H1 (cell line): ENCODE measurements at regions not wholly inside any gene's neighbourhood (a gene's known extent, or its start where the extent isn't known, plus 50 kb on each side); places are given as distances from the start of the nearest gene placed in this dataset.

Source experiments
- CTCF ChIA-PET: fragments of 300-600 bp; sonication (Branson Sonifier 250); formaldehyde crosslinking; loops from one replicate; lab custom pipeline; 2021; ENCODE audit not compliant: partially characterized antibody; lab: Charles Lee
- POLR2A ChIA-PET: fragments of 300-600 bp; sonication (Branson Sonifier 250); formaldehyde crosslinking; loops from one replicate; lab custom pipeline; 2021; ENCODE audit warnings: inconsistent platforms; ENCODE audit not compliant: partially characterized antibody; lab: Charles Lee
- DNase-seq, 2 experiments: peaks; one replicate each; pipeline versions ENCODE4 v3.0.0 to v3.0.0-alpha.2; 2010 to 2022; ENCODE audit warnings: low spot score in 2 of 2, low read depth in 1 of 2, mixed read lengths in 1 of 2
- FAIRE-seq: peaks from 2 replicates; lab custom pipeline; 2011; peaks lifted over from hg19 to GRCh38; lab: Jason Lieb, UNC
- H2AFZ ChIP-seq: 2 replicates; pipeline ENCODE4 v1.8.1; 2012; ENCODE audit warnings: low read length, inconsistent platforms
- H2AK5ac ChIP-seq: 2 replicates; pipeline ENCODE4 v1.6.1; 2013; ENCODE audit warnings: low read depth, low read length
- H2BK120ac ChIP-seq: replicated peaks from 2 replicates; pipeline ENCODE3; 2013; ENCODE audit warnings: low read depth, low read length, inconsistent platforms
- H2BK12ac ChIP-seq: 2 replicates; pipeline ENCODE4 v1.6.1; 2013; ENCODE audit warnings: low read depth, low read length
- H2BK15ac ChIP-seq: 2 replicates; pipeline ENCODE4 v1.6.1; 2013; ENCODE audit warnings: low read length
- H2BK20ac ChIP-seq: 2 replicates; pipeline ENCODE4 v1.6.1; 2013; ENCODE audit warnings: low read length
- H2BK5ac ChIP-seq: 2 replicates; pipeline ENCODE4 v1.6.1; 2013; ENCODE audit warnings: low read depth, low read length
- H3K14ac ChIP-seq: 2 replicates; pipeline ENCODE4 v1.6.1; 2013; ENCODE audit warnings: inconsistent platforms; ENCODE audit not compliant: insufficient read length
- H3K18ac ChIP-seq: 2 replicates; pipeline ENCODE4 v1.6.1; 2013; ENCODE audit warnings: low read length; ENCODE audit errors: extremely low read depth
- H3K23ac ChIP-seq: 2 replicates; pipeline ENCODE4 v1.6.1; 2013; ENCODE audit warnings: inconsistent platforms; ENCODE audit not compliant: insufficient read length
- H3K23me2 ChIP-seq: 2 replicates; pipeline ENCODE4 v1.6.1; 2013; ENCODE audit warnings: low read depth, low read length
- H3K27ac ChIP-seq: 2 replicates; pipeline ENCODE4 v1.6.1; 2011; ENCODE audit warnings: low read depth, low read length, inconsistent platforms
- H3K27me3 ChIP-seq, 4 experiments: replicated peaks in 1 of 4; 1 replicate in 1 of 4; 2 replicates in 3 of 4; pipeline versions ENCODE4 v1.6.1 to v1.8.1; 2011 to 2013; ENCODE audit warnings: low read length in 3 of 4, mild to moderate bottlenecking in 3 of 4, inconsistent platforms in 2 of 4, mixed read lengths in 2 of 4, moderate library complexity in 1 of 4; ENCODE audit not compliant: control insufficient read depth in 3 of 4, insufficient read depth in 3 of 4; ENCODE audit errors: extremely low read depth in 1 of 4
- H3K36me3 ChIP-seq, 4 experiments: 2 replicates each; pipeline versions ENCODE4 v1.6.1 to v1.8.1; 2011 to 2013; ENCODE audit warnings: mild to moderate bottlenecking in 4 of 4, low read length in 3 of 4, moderate library complexity in 2 of 4, control low read depth in 1 of 4, inconsistent platforms in 1 of 4; ENCODE audit not compliant: insufficient read depth in 4 of 4, control insufficient read depth in 2 of 4
- H3K4ac ChIP-seq: replicated peaks from 2 replicates; pipeline ENCODE3; 2013; ENCODE audit warnings: low read length, low read depth, mixed read lengths, inconsistent platforms; ENCODE audit not compliant: insufficient read length
- H3K4me1 ChIP-seq, 4 experiments: replicated peaks in 1 of 4; 1 replicate in 1 of 4; 2 replicates in 3 of 4; pipeline versions ENCODE4 v1.6.1 to v1.8.1; 2011 to 2013; ENCODE audit warnings: low read length in 3 of 4, inconsistent platforms in 2 of 4, mixed read lengths in 1 of 4; ENCODE audit not compliant: insufficient read depth in 4 of 4, control insufficient read depth in 3 of 4
- H3K4me2 ChIP-seq, 2 experiments: 2 replicates each; pipeline versions ENCODE4 v1.6.1 to v1.8.1; 2011 to 2013; ENCODE audit warnings: low read depth in 2 of 2, low read length in 2 of 2, control low read depth in 1 of 2, inconsistent platforms in 1 of 2, mild to moderate bottlenecking in 1 of 2; ENCODE audit not compliant: insufficient read depth in 1 of 2
- H3K4me3 ChIP-seq, 4 experiments: fragments of 200-600, 300-600 bp in 1 of 4; sonication (generic), shearing (Covaris generic), sonication (Bioruptor Twin) in 1 of 4; 2 replicates each; pipeline versions ENCODE4 v1.5.1 to v1.8.1; 2011 to 2016; ENCODE audit warnings: low read length in 4 of 4, low read depth in 3 of 4, control low read depth in 2 of 4, inconsistent platforms in 2 of 4, mild to moderate bottlenecking in 2 of 4, mixed read lengths in 1 of 4, moderate library complexity in 1 of 4; ENCODE audit not compliant: insufficient read depth in 2 of 4; ENCODE audit errors: extremely low read depth in 1 of 4
- H3K56ac ChIP-seq: replicated peaks from 2 replicates; pipeline ENCODE3; 2013; ENCODE audit warnings: low read depth, mild to moderate bottlenecking, mixed read lengths, low read length, inconsistent platforms; ENCODE audit not compliant: insufficient read length
- H3K79me1 ChIP-seq: 2 replicates; pipeline ENCODE4 v1.6.1; 2013; ENCODE audit warnings: low read depth, low read length, control low read depth
- H3K79me2 ChIP-seq, 2 experiments: 2 replicates each; pipeline versions ENCODE4 v1.6.1 to v1.8.1; 2012 to 2013; ENCODE audit warnings: low read length in 2 of 2, mild to moderate bottlenecking in 2 of 2, inconsistent platforms in 1 of 2; ENCODE audit not compliant: insufficient read depth in 2 of 2, control insufficient read depth in 1 of 2
- H3K9ac ChIP-seq, 4 experiments: replicated peaks in 1 of 4; 1 replicate in 1 of 4; 2 replicates in 3 of 4; pipeline versions ENCODE4 v1.6.1 to v1.8.1; 2011 to 2013; ENCODE audit warnings: low read depth in 3 of 4, low read length in 3 of 4, control low read depth in 2 of 4, mild to moderate bottlenecking in 2 of 4, moderate library complexity in 2 of 4, inconsistent platforms in 1 of 4; ENCODE audit errors: extremely low read depth in 1 of 4
- H3K9me3 ChIP-seq, 2 experiments: 2 replicates each; pipeline versions ENCODE4 v1.6.1 to v1.8.1; 2012 to 2013; ENCODE audit warnings: mild to moderate bottlenecking in 2 of 2, moderate library complexity in 2 of 2, control low read depth in 1 of 2, inconsistent platforms in 1 of 2, low read depth in 1 of 2, low read length in 1 of 2, mixed read lengths in 1 of 2; ENCODE audit not compliant: insufficient read depth in 2 of 2
- H4K20me1 ChIP-seq, 2 experiments: replicated peaks in 1 of 2; 2 replicates each; pipeline versions ENCODE3 to v1.8.1; 2011 to 2013; ENCODE audit warnings: inconsistent platforms in 2 of 2, low read length in 2 of 2, mild to moderate bottlenecking in 1 of 2; ENCODE audit not compliant: insufficient read depth in 2 of 2, control insufficient read depth in 1 of 2
- H4K5ac ChIP-seq: 2 replicates; pipeline ENCODE4 v1.6.1; 2013; ENCODE audit warnings: low read length, low read depth, mixed read lengths, inconsistent platforms; ENCODE audit not compliant: insufficient read length
- H4K8ac ChIP-seq: 2 replicates; pipeline ENCODE4 v1.8.0; 2013; ENCODE audit warnings: mild to moderate bottlenecking, moderate library complexity, low read length, inconsistent platforms; ENCODE audit not compliant: insufficient read depth; ENCODE audit errors: extremely low read depth
- H4K91ac ChIP-seq: replicated peaks from 2 replicates; pipeline ENCODE3; 2013; ENCODE audit warnings: low read length, mixed read lengths, inconsistent platforms; ENCODE audit not compliant: insufficient read length
- BACH1 ChIP-seq: IDR thresholded peaks from 2 replicates; pipeline ENCODE4 v1.6.1; 2012; ENCODE audit warnings: low read length, improper control_type of control experiment
- CBX8 ChIP-seq: fragments of 300-800, 300-1000 bp; sonication (generic); IDR thresholded peaks from 2 replicates; pipeline ENCODE4 v1.7.1; 2016; ENCODE audit warnings: low read depth, low read length, borderline replicate concordance
- CHD2 ChIP-seq: IDR thresholded peaks from 2 replicates; pipeline ENCODE4 v1.6.1; 2012; ENCODE audit warnings: low read length, improper control_type of control experiment
- CTCF ChIP-seq, 3 experiments: IDR thresholded peaks; 1 replicate in 2 of 3; 2 replicates in 1 of 3; pipeline versions ENCODE4 v1.5.1 to v1.6.1; 2011; ENCODE audit warnings: low read length in 3 of 3, mild to moderate bottlenecking in 3 of 3, inconsistent platforms in 2 of 3, low read depth in 1 of 3, moderate library complexity in 1 of 3; ENCODE audit not compliant: insufficient read depth in 1 of 3; ENCODE audit errors: control extremely low read depth in 1 of 3
- FOSL1 ChIP-seq: IDR thresholded peaks from 2 replicates; pipeline ENCODE4 v1.6.1; 2011; ENCODE audit warnings: mild to moderate bottlenecking, low read depth, low read length, moderate library complexity; ENCODE audit not compliant: insufficient read depth
- HDAC6 ChIP-seq: IDR thresholded peaks from one replicate; pipeline ENCODE4 v1.7.1; 2012; ENCODE audit warnings: low read depth, mild to moderate bottlenecking, inconsistent platforms, low read length, moderate library complexity
- NRF1 ChIP-seq: IDR thresholded peaks from 2 replicates; pipeline ENCODE4 v1.6.1; 2011; ENCODE audit warnings: mild to moderate bottlenecking, low read depth, low read length, improper control_type of control experiment
- POLR2A ChIP-seq, 2 experiments: IDR thresholded peaks; 1 replicate in 1 of 2; 2 replicates in 1 of 2; pipeline ENCODE4 v1.6.1; 2011; ENCODE audit warnings: low read depth in 2 of 2, low read length in 2 of 2, mild to moderate bottlenecking in 2 of 2; ENCODE audit errors: control extremely low read depth in 1 of 2
- RNF2 ChIP-seq: fragments of 200-900, 300-1000 bp; sonication (generic); IDR thresholded peaks from 2 replicates; pipeline ENCODE4 v1.7.1; 2016; ENCODE audit warnings: borderline replicate concordance, low read depth, mild to moderate bottlenecking, antibody characterized with exemption, low read length; ENCODE audit not compliant: poor library complexity, severe bottlenecking; ENCODE audit errors: missing control alignments
- SAP30 ChIP-seq: fragments of 300-600 bp; sonication (generic); IDR thresholded peaks from 2 replicates; pipeline ENCODE4 v1.7.1; 2012; ENCODE audit warnings: low read length, moderate library complexity, mild to moderate bottlenecking, inconsistent platforms; ENCODE audit not compliant: insufficient read depth, insufficient replicate concordance
- TBP ChIP-seq: IDR thresholded peaks from 2 replicates; pipeline ENCODE4 v1.6.1; 2011; ENCODE audit warnings: low read depth, low read length, improper control_type of control experiment
- TF ChIP-seq, protein P1 (sequence below): IDR thresholded peaks from 2 replicates; pipeline ENCODE4 v1.6.1; 2012; ENCODE audit warnings: low read length, inconsistent platforms

- no peak for DNase-seq
- Histone ChIP-seq H2BK20ac (no peak overlapping the region), H3K4me3 (no peak overlapping the region), H2BK12ac (no peak overlapping the region), H2BK5ac (no peak overlapping the region), H2BK15ac (no peak overlapping the region), H3K27me3 (no peaks in the 10 kb centered on the region), H3K23me2 (0 out of 2 replicates have a peak, but pooled peaks cover 3% of the 10 kb centered on the region), H2AK5ac (no peak overlapping the region), H3K56ac (no peak overlapping the region), H3K9ac (no peak overlapping the region), H3K4me1 (peaks cover 0 to 8% (median 4%) of the 10 kb centered on the region in 4 experiments; a peak in 5 of 7 replicates), H3K4ac (no peak overlapping the region), H2BK120ac (no peak overlapping the region), H3K79me2 (no peaks in the 10 kb centered on the region), H4K91ac (no peak overlapping the region), H3K18ac (no peak overlapping the region), H3K27ac (no peak overlapping the region), H3K4me2 (no peak overlapping the region), H3K23ac (no peak overlapping the region), H3K9me3 (no peaks in the 10 kb centered on the region; a peak in 1 of 4 replicates), H3K14ac (no peak overlapping the region), H2AFZ (no peak overlapping the region), H3K36me3 (no peaks in the 10 kb centered on the region), H4K8ac (no peak overlapping the region), H4K20me1 (no peaks in the 10 kb centered on the region), H4K5ac (no peak overlapping the region), H3K79me1 (no peaks in the 10 kb centered on the region)
- POLR2A ChIA-PET = no interaction called here
- CTCF ChIA-PET = interaction anchor here (0.6 kb wide), 1 partner anchor 343 kb away, joined by 3 read pairs; no protein-coding TSS in a partner anchor
- FAIRE-seq = no peak
- TF ChIP-seq TBP = no peak
- TF ChIP-seq SAP30 = no peak
- TF ChIP-seq POLR2A (IDR thresholded peaks at IDR 0.05; ENCODE audit: control extremely low read depth in 1 of 2, low read depth in 2 of 2, low read length in 2 of 2) = no peak
- no peak for TF ChIP-seq BACH1
- no peak for TF ChIP-seq NRF1
- TF ChIP-seq FOSL1 = no peak
- no peak for TF ChIP-seq CBX8
- TF ChIP-seq HDAC6 = no peak
- TF ChIP-seq, protein P1, sequence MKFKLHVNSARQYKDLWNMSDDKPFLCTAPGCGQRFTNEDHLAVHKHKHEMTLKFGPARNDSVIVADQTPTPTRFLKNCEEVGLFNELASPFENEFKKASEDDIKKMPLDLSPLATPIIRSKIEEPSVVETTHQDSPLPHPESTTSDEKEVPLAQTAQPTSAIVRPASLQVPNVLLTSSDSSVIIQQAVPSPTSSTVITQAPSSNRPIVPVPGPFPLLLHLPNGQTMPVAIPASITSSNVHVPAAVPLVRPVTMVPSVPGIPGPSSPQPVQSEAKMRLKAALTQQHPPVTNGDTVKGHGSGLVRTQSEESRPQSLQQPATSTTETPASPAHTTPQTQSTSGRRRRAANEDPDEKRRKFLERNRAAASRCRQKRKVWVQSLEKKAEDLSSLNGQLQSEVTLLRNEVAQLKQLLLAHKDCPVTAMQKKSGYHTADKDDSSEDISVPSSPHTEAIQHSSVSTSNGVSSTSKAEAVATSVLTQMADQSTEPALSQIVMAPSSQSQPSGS = no peak
- TF ChIP-seq CTCF (IDR thresholded peaks at IDR 0.05; ENCODE audit: control extremely low read depth in 1 of 3, insufficient read depth in 1 of 3, low read depth in 1 of 3, low read length in 3 of 3) = no peak
- no peak for TF ChIP-seq RNF2
- no peak for TF ChIP-seq CHD2
Measured at GRCh38 chr15:34652726-34653033, 69.2 kb upstream of the GOLGA8B start.
